22Rv1 (cell line): ENCODE measurements at regions not wholly inside any gene's neighbourhood (a gene's known extent, or its start where the extent isn't known, plus 50 kb on each side); places are given as distances from the start of the nearest gene placed in this dataset.

Source experiments
- ZFX ChIP-seq: fragments of 450-650 bp; IDR thresholded peaks from 2 replicates; pipeline ENCODE4 v1.6.1; 2017; ENCODE audit warnings: antibody characterized with exemption, borderline replicate concordance
- TF ChIP-seq, protein P1 (sequence below): fragments of 450-650 bp; IDR thresholded peaks from 2 replicates; pipeline ENCODE4 v1.5.1; 2017; ENCODE audit warnings: mild to moderate bottlenecking

- TF ChIP-seq, protein P1, sequence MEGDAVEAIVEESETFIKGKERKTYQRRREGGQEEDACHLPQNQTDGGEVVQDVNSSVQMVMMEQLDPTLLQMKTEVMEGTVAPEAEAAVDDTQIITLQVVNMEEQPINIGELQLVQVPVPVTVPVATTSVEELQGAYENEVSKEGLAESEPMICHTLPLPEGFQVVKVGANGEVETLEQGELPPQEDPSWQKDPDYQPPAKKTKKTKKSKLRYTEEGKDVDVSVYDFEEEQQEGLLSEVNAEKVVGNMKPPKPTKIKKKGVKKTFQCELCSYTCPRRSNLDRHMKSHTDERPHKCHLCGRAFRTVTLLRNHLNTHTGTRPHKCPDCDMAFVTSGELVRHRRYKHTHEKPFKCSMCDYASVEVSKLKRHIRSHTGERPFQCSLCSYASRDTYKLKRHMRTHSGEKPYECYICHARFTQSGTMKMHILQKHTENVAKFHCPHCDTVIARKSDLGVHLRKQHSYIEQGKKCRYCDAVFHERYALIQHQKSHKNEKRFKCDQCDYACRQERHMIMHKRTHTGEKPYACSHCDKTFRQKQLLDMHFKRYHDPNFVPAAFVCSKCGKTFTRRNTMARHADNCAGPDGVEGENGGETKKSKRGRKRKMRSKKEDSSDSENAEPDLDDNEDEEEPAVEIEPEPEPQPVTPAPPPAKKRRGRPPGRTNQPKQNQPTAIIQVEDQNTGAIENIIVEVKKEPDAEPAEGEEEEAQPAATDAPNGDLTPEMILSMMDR, result no peak
- TF ChIP-seq ZFX, result no peak
Measured at GRCh38 chr10:113300617-113301016, 252.2 kb upstream of the HABP2 start.
